Parathyroid adenoma (tissue), 2 donors: ENCODE measurements at regions not wholly inside any gene's neighbourhood (a gene's known extent, or its start where the extent isn't known, plus 50 kb on each side); places are given as distances from the start of the nearest gene placed in this dataset.
"Not testable (repeated sequence)": the region's sequence is repeated elsewhere in the genome, so short reads cannot be mapped to it uniquely, and the experiment has no call there.

Source experiments
- H2AFZ ChIP-seq: fragments of 300-600 bp; sonication (generic); one replicate; pipeline ENCODE4 v1.7.0; 2017; ENCODE audit warnings: antibody characterized with exemption, mild to moderate bottlenecking
- H3K27ac ChIP-seq: fragments of 300-600 bp; sonication (generic); one replicate; pipeline ENCODE4 v1.7.0; 2017
- H3K27me3 ChIP-seq: fragments of 300-600 bp; sonication (generic); one replicate; pipeline ENCODE4 v1.7.0; 2017; ENCODE audit warnings: low read length; ENCODE audit not compliant: control insufficient read depth, insufficient read depth
- H3K36me3 ChIP-seq: fragments of 300-600 bp; sonication (generic); one replicate; pipeline ENCODE4 v1.7.0; 2017; ENCODE audit warnings: low read length; ENCODE audit not compliant: control insufficient read depth, insufficient read depth
- H3K4me1 ChIP-seq: fragments of 300-600 bp; sonication (generic); one replicate; pipeline ENCODE4 v1.7.0; 2017; ENCODE audit warnings: control low read depth
- H3K4me2 ChIP-seq: fragments of 300-600 bp; sonication (generic); one replicate; pipeline ENCODE4 v1.7.0; 2017; ENCODE audit warnings: low read length
- H3K4me3 ChIP-seq: fragments of 300-600 bp; sonication (generic); one replicate; pipeline ENCODE4 v1.7.0; 2017; ENCODE audit warnings: low read depth, low read length
- H3K79me2 ChIP-seq: fragments of 300-600 bp; sonication (generic); one replicate; pipeline ENCODE4 v1.7.0; 2017; ENCODE audit warnings: control low read depth
- H3K9ac ChIP-seq: fragments of 300-600 bp; sonication (generic); one replicate; pipeline ENCODE4 v1.7.0; 2017; ENCODE audit warnings: mild to moderate bottlenecking
- H3K9me3 ChIP-seq: fragments of 300-600 bp; sonication (generic); one replicate; pipeline ENCODE4 v1.7.0; 2017; ENCODE audit warnings: low read length; ENCODE audit not compliant: control insufficient read depth
- CTCF ChIP-seq: fragments of 300-600 bp; sonication (generic); IDR thresholded peaks from one replicate; pipeline ENCODE4 v1.7.0; 2017; ENCODE audit warnings: antibody characterized with exemption, mild to moderate bottlenecking
- donor health status: primary hyperparathyroidism.

- Histone ChIP-seq H2AFZ (no peak overlapping the region), H3K4me2 (no peak overlapping the region), H3K79me2 (no peaks in the 10 kb centered on the region), H3K27me3 (no peaks in the 10 kb centered on the region), H3K9me3 (no peaks in the 10 kb centered on the region), H3K9ac (no peak overlapping the region), H3K36me3 (no peaks in the 10 kb centered on the region), H3K4me3 (no peak overlapping the region), H3K27ac (no peak overlapping the region), H3K4me1 (no peaks in the 10 kb centered on the region)
- no peak for TF ChIP-seq CTCF
These were observed 208.6 kb downstream of the BLID start for GRCh38 chr11:121907379-121907778.

GRCh38 chr11:121904148-121904547 lies 211.9 kb downstream of the BLID start:
- no peak overlapping the region for H2AFZ ChIP-seq
- no peaks in the 10 kb centered on the region for H3K79me2 ChIP-seq
- no peak overlapping the region for H3K27ac ChIP-seq

GRCh38 chr11:121901886-121902285 lies 214.1 kb downstream of the BLID start:
- no peak overlapping the region for H3K4me2 ChIP-seq
- H3K4me1 ChIP-seq: no peaks in the 10 kb centered on the region
- TF ChIP-seq CTCF: no peak
- H3K36me3 ChIP-seq: no peaks in the 10 kb centered on the region
- H2AFZ ChIP-seq: no peak overlapping the region
- no peaks in the 10 kb centered on the region for H3K79me2 ChIP-seq
- H3K9ac ChIP-seq: no peak overlapping the region
- H3K27ac ChIP-seq: no peak overlapping the region
- H3K9me3 ChIP-seq: no peaks in the 10 kb centered on the region
- H3K27me3 ChIP-seq: no peaks in the 10 kb centered on the region
- H3K4me3 ChIP-seq: no peak overlapping the region

More at GRCh38 chr11:121904148-121904547, 211.9 kb downstream of the BLID start:
- Histone ChIP-seq H3K9ac (no peak overlapping the region), H3K9me3 (no peaks in the 10 kb centered on the region), H3K4me1 (no peaks in the 10 kb centered on the region), H3K36me3 (no peaks in the 10 kb centered on the region), H3K4me3 (no peak overlapping the region), H3K4me2 (no peak overlapping the region), H3K27me3 (no peaks in the 10 kb centered on the region)
- TF ChIP-seq CTCF: no peak

- H3K27ac ChIP-seq, H3K4me2 ChIP-seq, H3K4me1 ChIP-seq: not testable (repeated sequence)
These were observed 214.6 kb downstream of the BLID start for GRCh38 chr11:121901417-121901816.

GRCh38 chr11:121899520-121899919 lies 216.5 kb downstream of the BLID start:
- H2AFZ ChIP-seq: no peak overlapping the region
- H3K9me3 ChIP-seq: no peaks in the 10 kb centered on the region
- no peaks in the 10 kb centered on the region for H3K27me3 ChIP-seq
- H3K4me2 ChIP-seq: no peak overlapping the region
- no peak overlapping the region for H3K27ac ChIP-seq
- H3K36me3 ChIP-seq: no peaks in the 10 kb centered on the region
- no peak overlapping the region for H3K9ac ChIP-seq
- no peaks in the 10 kb centered on the region for H3K4me1 ChIP-seq
- no peaks in the 10 kb centered on the region for H3K79me2 ChIP-seq
- no peak for TF ChIP-seq CTCF
- no peak overlapping the region for H3K4me3 ChIP-seq

More at GRCh38 chr11:121901417-121901816, 214.6 kb downstream of the BLID start:
- not testable (repeated sequence) for H3K9ac ChIP-seq, H3K36me3 ChIP-seq, H3K27me3 ChIP-seq, H3K4me3 ChIP-seq, H3K9me3 ChIP-seq, H3K79me2 ChIP-seq, H2AFZ ChIP-seq
